ENCODE measurements at regions not wholly inside any gene's neighbourhood (a gene's known extent, or its start where the extent isn't known, plus 50 kb on each side); places are given as distances from the start of the nearest gene placed in this dataset.

- TF ChIP-seq, protein P1, sequence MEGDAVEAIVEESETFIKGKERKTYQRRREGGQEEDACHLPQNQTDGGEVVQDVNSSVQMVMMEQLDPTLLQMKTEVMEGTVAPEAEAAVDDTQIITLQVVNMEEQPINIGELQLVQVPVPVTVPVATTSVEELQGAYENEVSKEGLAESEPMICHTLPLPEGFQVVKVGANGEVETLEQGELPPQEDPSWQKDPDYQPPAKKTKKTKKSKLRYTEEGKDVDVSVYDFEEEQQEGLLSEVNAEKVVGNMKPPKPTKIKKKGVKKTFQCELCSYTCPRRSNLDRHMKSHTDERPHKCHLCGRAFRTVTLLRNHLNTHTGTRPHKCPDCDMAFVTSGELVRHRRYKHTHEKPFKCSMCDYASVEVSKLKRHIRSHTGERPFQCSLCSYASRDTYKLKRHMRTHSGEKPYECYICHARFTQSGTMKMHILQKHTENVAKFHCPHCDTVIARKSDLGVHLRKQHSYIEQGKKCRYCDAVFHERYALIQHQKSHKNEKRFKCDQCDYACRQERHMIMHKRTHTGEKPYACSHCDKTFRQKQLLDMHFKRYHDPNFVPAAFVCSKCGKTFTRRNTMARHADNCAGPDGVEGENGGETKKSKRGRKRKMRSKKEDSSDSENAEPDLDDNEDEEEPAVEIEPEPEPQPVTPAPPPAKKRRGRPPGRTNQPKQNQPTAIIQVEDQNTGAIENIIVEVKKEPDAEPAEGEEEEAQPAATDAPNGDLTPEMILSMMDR (conservative IDR thresholded peaks at IDR 0.05; ENCODE audit: low read length), result no peak
- no peak for TF ChIP-seq EZH2phosphoT487 (IDR thresholded peaks at IDR 0.05; ENCODE audit: borderline replicate concordance)
Measured at GRCh38 chr3:177947901-177948300, 588.3 kb upstream of the KCNMB2 start.

Data from Loucy (cell line).